Immature natural killer cell (primary cell): ENCODE measurements at regions not wholly inside any gene's neighbourhood (a gene's known extent, or its start where the extent isn't known, plus 50 kb on each side); places are given as distances from the start of the nearest gene placed in this dataset.

Source experiments
- DNase-seq, 3 donors: peaks; one replicate each; pipeline ENCODE4 v3.0.0; 2022; ENCODE audit warnings: mixed read lengths in 1 of 3
- H3K27ac Mint-ChIP-seq, 6 donors: one replicate each; pipeline ENCODE4 v1.8.0; 2020; ENCODE audit warnings: mixed read lengths in 6 of 6, mild to moderate bottlenecking in 5 of 6, inconsistent platforms in 4 of 6, moderate library complexity in 3 of 6
- H3K27me3 Mint-ChIP-seq, 3 donors: one replicate each; pipeline ENCODE4 v1.8.0; 2020 to 2021; ENCODE audit warnings: low read depth in 3 of 3, mild to moderate bottlenecking in 3 of 3, mixed read lengths in 3 of 3, moderate library complexity in 3 of 3, inconsistent platforms in 1 of 3
- H3K36me3 Mint-ChIP-seq, 3 donors: one replicate each; pipeline ENCODE4 v1.8.0; 2020; ENCODE audit warnings: mixed read lengths in 3 of 3, inconsistent platforms in 2 of 3, mild to moderate bottlenecking in 2 of 3
- H3K4me1 Mint-ChIP-seq, 2 donors: one replicate each; pipeline ENCODE4 v1.8.0; 2020; ENCODE audit warnings: inconsistent platforms in 2 of 2, mild to moderate bottlenecking in 2 of 2, mixed read lengths in 2 of 2, moderate library complexity in 1 of 2
- H3K4me3 Mint-ChIP-seq, 5 donors: one replicate each; pipeline ENCODE4 v1.8.0; 2020; ENCODE audit warnings: mild to moderate bottlenecking in 5 of 5, mixed read lengths in 5 of 5, inconsistent platforms in 3 of 5, moderate library complexity in 3 of 5
- H3K9me3 Mint-ChIP-seq, 6 donors: one replicate each; pipeline ENCODE4 v1.8.0; 2020; ENCODE audit warnings: mild to moderate bottlenecking in 6 of 6, mixed read lengths in 6 of 6, inconsistent platforms in 4 of 6, moderate library complexity in 3 of 6

GRCh38 chr18:57866355-57866754 lies 63.2 kb upstream of the ATP8B1 start:
- peaks cover 2 to 6% (median 2%) of the 10 kb centered on the region in 3 donors for H3K27me3 Mint-ChIP-seq
- no peaks in the 10 kb centered on the region for H3K4me1 Mint-ChIP-seq

GRCh38 chr18:57864615-57865121 lies 61.6 kb upstream of the ATP8B1 start:
- no peaks in the 10 kb centered on the region for H3K9me3 Mint-ChIP-seq
- H3K27ac Mint-ChIP-seq = no peak overlapping the region
- H3K36me3 Mint-ChIP-seq = peaks cover 0 to 3% (median 0%) of the 10 kb centered on the region in 3 donors
- H3K4me3 Mint-ChIP-seq = no peak overlapping the region
- peaks cover 2 to 6% (median 2%) of the 10 kb centered on the region in 3 donors for H3K27me3 Mint-ChIP-seq
- no peak for DNase-seq
- H3K4me1 Mint-ChIP-seq = no peaks in the 10 kb centered on the region

More at GRCh38 chr18:57866355-57866754, 63.2 kb upstream of the ATP8B1 start:
- no peak overlapping the region for H3K27ac Mint-ChIP-seq
- no peak for DNase-seq
- peaks cover 0 to 4% (median under 1%) of the 10 kb centered on the region in 6 donors for H3K9me3 Mint-ChIP-seq
- peaks cover 0 to 3% (median 0%) of the 10 kb centered on the region in 3 donors for H3K36me3 Mint-ChIP-seq
- H3K4me3 Mint-ChIP-seq = no peak overlapping the region

GRCh38 chr18:57863706-57864105 lies 60.6 kb upstream of the ATP8B1 start:
- peaks cover 0 to 3% (median 0%) of the 10 kb centered on the region in 3 donors for H3K36me3 Mint-ChIP-seq
- no peak for DNase-seq
- peaks cover 0 to 6% (median 2%) of the 10 kb centered on the region in 3 donors for H3K27me3 Mint-ChIP-seq
- H3K4me1 Mint-ChIP-seq = no peaks in the 10 kb centered on the region
- no peaks in the 10 kb centered on the region for H3K9me3 Mint-ChIP-seq
- no peak overlapping the region for H3K27ac Mint-ChIP-seq
- H3K4me3 Mint-ChIP-seq = no peak overlapping the region

- Mint-ChIP-seq H3K4me1 (no peaks in the 10 kb centered on the region), H3K36me3 (peaks cover 0 to 3% (median 0%) of the 10 kb centered on the region in 3 donors), H3K4me3 (no peak overlapping the region), H3K27ac (no peak overlapping the region), H3K9me3 (no peaks in the 10 kb centered on the region), H3K27me3 (peaks cover 0 to 6% (median 2%) of the 10 kb centered on the region in 3 donors)
- no peak for DNase-seq
Observed at GRCh38 chr18:57859314-57859713, 56.2 kb upstream of the ATP8B1 start.

GRCh38 chr18:57856557-57857280 lies 53.6 kb upstream of the ATP8B1 start:
- Mint-ChIP-seq H3K4me1 (no peaks in the 10 kb centered on the region), H3K36me3 (no peaks in the 10 kb centered on the region), H3K9me3 (no peaks in the 10 kb centered on the region), H3K27ac (no peak overlapping the region), H3K27me3 (peaks cover 2 to 12% (median 2%) of the 10 kb centered on the region in 3 donors), H3K4me3 (no peak overlapping the region)
- no peak for DNase-seq

GRCh38 chr18:57856128-57856527 lies 53.0 kb upstream of the ATP8B1 start:
- no peak for DNase-seq
- no peak overlapping the region for H3K27ac Mint-ChIP-seq
- H3K36me3 Mint-ChIP-seq = no peaks in the 10 kb centered on the region
- no peaks in the 10 kb centered on the region for H3K4me1 Mint-ChIP-seq
- peaks cover 2 to 13% (median 5%) of the 10 kb centered on the region in 3 donors for H3K27me3 Mint-ChIP-seq
- no peak overlapping the region for H3K4me3 Mint-ChIP-seq
- no peaks in the 10 kb centered on the region for H3K9me3 Mint-ChIP-seq

GRCh38 chr18:57855551-57855950 lies 52.4 kb upstream of the ATP8B1 start:
- peaks cover 5 to 13% (median 5%) of the 10 kb centered on the region in 3 donors for H3K27me3 Mint-ChIP-seq
- H3K36me3 Mint-ChIP-seq = no peaks in the 10 kb centered on the region
- H3K27ac Mint-ChIP-seq = no peak overlapping the region
- H3K9me3 Mint-ChIP-seq = no peaks in the 10 kb centered on the region
- H3K4me1 Mint-ChIP-seq = no peaks in the 10 kb centered on the region
- no peak overlapping the region for H3K4me3 Mint-ChIP-seq
- no peak for DNase-seq

GRCh38 chr18:57854726-57855125 lies 51.6 kb upstream of the ATP8B1 start:
- H3K36me3 Mint-ChIP-seq = no peaks in the 10 kb centered on the region
- H3K4me1 Mint-ChIP-seq = no peaks in the 10 kb centered on the region
- peaks cover 5 to 13% (median 9%) of the 10 kb centered on the region in 3 donors for H3K27me3 Mint-ChIP-seq
- no peaks in the 10 kb centered on the region for H3K9me3 Mint-ChIP-seq
- DNase-seq = no peak
- H3K4me3 Mint-ChIP-seq = no peak overlapping the region
- no peak overlapping the region for H3K27ac Mint-ChIP-seq

GRCh38 chr18:57853864-57854263 lies 50.7 kb upstream of the ATP8B1 start:
- H3K36me3 Mint-ChIP-seq = no peaks in the 10 kb centered on the region
- H3K4me1 Mint-ChIP-seq = no peaks in the 10 kb centered on the region
- no peak overlapping the region for H3K27ac Mint-ChIP-seq
- H3K9me3 Mint-ChIP-seq = no peaks in the 10 kb centered on the region
- H3K27me3 Mint-ChIP-seq = peaks cover 5 to 13% (median 11%) of the 10 kb centered on the region in 3 donors
- DNase-seq = no peak
- no peak overlapping the region for H3K4me3 Mint-ChIP-seq

GRCh38 chr18:57853133-57853532 lies 50.0 kb upstream of the ATP8B1 start:
- Mint-ChIP-seq H3K27me3 (peaks cover 5 to 15% (median 11%) of the 10 kb centered on the region in 3 donors), H3K4me1 (no peaks in the 10 kb centered on the region), H3K4me3 (no peak overlapping the region), H3K36me3 (no peaks in the 10 kb centered on the region), H3K9me3 (no peaks in the 10 kb centered on the region), H3K27ac (no peak overlapping the region)
- DNase-seq = no peak
